IMR-90 (cell line): ENCODE measurements at regions not wholly inside any gene's neighbourhood (a gene's known extent, or its start where the extent isn't known, plus 50 kb on each side); places are given as distances from the start of the nearest gene placed in this dataset.

Experiments used
- ATAC-seq: fragments of 200-7000 bp; cut with Tn5 transposase; 2 replicates; pipeline ENCODE4 v1.9.1; 2020; ENCODE audit warnings: low read depth, mild to moderate bottlenecking, moderate library complexity
- BruUV-seq: library from RNA; stranded (reverse); fragments of 400-500 nt; replicated peaks from 2 replicates; lab custom pipeline; 2021; lab: Mats Ljungman, UMichigan
- CTCF ChIA-PET: fragments of 300-600 bp; formaldehyde crosslinking; extraction: SDS; loops from one replicate; lab custom pipeline; 2021; ENCODE audit warnings: antibody characterized with exemption; lab: Yijun Ruan, JAX
- POLR2A ChIA-PET: fragments of 300-600 bp; sonication (Branson Sonifier 250); formaldehyde crosslinking; loops from one replicate; lab custom pipeline; 2022; ENCODE audit warnings: antibody characterized with exemption; ENCODE audit not compliant: unreplicated experiment; lab: Charles Lee
- DNase-seq: peaks from one replicate; pipeline ENCODE4 v3.0.0; 2013
- H2AFZ ChIP-seq: replicated peaks from 2 replicates; pipeline ENCODE3; 2013; ENCODE audit warnings: low read length, mild to moderate bottlenecking; ENCODE audit not compliant: poor library complexity
- H2AK5ac ChIP-seq: 2 replicates; pipeline ENCODE4 v1.6.1; 2013; ENCODE audit warnings: low read depth, low read length, inconsistent platforms
- H2AK9ac ChIP-seq: replicated peaks from 2 replicates; pipeline ENCODE3; 2013; ENCODE audit warnings: mild to moderate bottlenecking, low read depth, low read length, moderate library complexity; ENCODE audit not compliant: poor library complexity
- H2BK120ac ChIP-seq: 2 replicates; pipeline ENCODE4 v1.6.1; 2013; ENCODE audit warnings: low read depth, low read length, inconsistent platforms
- H2BK15ac ChIP-seq: 3 replicates; pipeline ENCODE4 v1.6.1; 2013; ENCODE audit warnings: low read depth, low read length, inconsistent platforms
- H2BK20ac ChIP-seq: 2 replicates; pipeline ENCODE4 v1.6.1; 2013; ENCODE audit warnings: low read depth, mild to moderate bottlenecking, inconsistent platforms, low read length, moderate library complexity
- H2BK5ac ChIP-seq: 2 replicates; pipeline ENCODE4 v1.6.1; 2013; ENCODE audit warnings: mild to moderate bottlenecking, low read depth, low read length, inconsistent platforms; ENCODE audit not compliant: poor library complexity, severe bottlenecking
- H3K14ac ChIP-seq: replicated peaks from 2 replicates; pipeline ENCODE4 v1.6.1; 2013; ENCODE audit warnings: low read depth, low read length, inconsistent platforms
- H3K18ac ChIP-seq: 2 replicates; pipeline ENCODE4 v1.6.1; 2013; ENCODE audit warnings: low read depth, low read length, control low read depth
- H3K23ac ChIP-seq: 2 replicates; pipeline ENCODE4 v1.6.1; 2013; ENCODE audit warnings: low read depth, low read length, inconsistent platforms
- H3K27ac ChIP-seq: 2 replicates; pipeline ENCODE4 v1.5.1; 2013; ENCODE audit warnings: mild to moderate bottlenecking, control low read depth, low read length; ENCODE audit not compliant: insufficient read depth
- H3K27me3 ChIP-seq: 2 replicates; pipeline ENCODE4 v1.6.1; 2013; ENCODE audit warnings: low read length; ENCODE audit not compliant: control insufficient read depth, insufficient read depth
- H3K36me3 ChIP-seq: 2 replicates; pipeline ENCODE4 v1.6.1; 2013; ENCODE audit warnings: low read length, mixed read lengths; ENCODE audit not compliant: control insufficient read depth, insufficient read depth
- H3K4ac ChIP-seq: 2 replicates; pipeline ENCODE4 v1.6.1; 2013; ENCODE audit warnings: low read depth, low read length, inconsistent platforms
- H3K4me1 ChIP-seq: 2 replicates; pipeline ENCODE4 v1.6.1; 2013; ENCODE audit warnings: low read length, mixed read lengths; ENCODE audit not compliant: control insufficient read depth, insufficient read depth
- H3K4me2 ChIP-seq: 2 replicates; pipeline ENCODE4 v1.6.1; 2013; ENCODE audit warnings: low read depth, mild to moderate bottlenecking, control low read depth, low read length, moderate library complexity
- H3K4me3 ChIP-seq: 2 replicates; pipeline ENCODE4 v1.5.1; 2013; ENCODE audit warnings: low read depth, mild to moderate bottlenecking, control low read depth, low read length, moderate library complexity; ENCODE audit not compliant: insufficient read depth
- H3K56ac ChIP-seq: 2 replicates; pipeline ENCODE4 v1.6.1; 2013; ENCODE audit warnings: low read length, inconsistent platforms; ENCODE audit not compliant: insufficient read depth; ENCODE audit errors: extremely low read depth
- H3K79me1 ChIP-seq, 2 experiments: 2 replicates each; pipeline ENCODE4 v1.6.1; 2013; ENCODE audit warnings: low read length in 2 of 2, inconsistent platforms in 1 of 2, low read depth in 1 of 2
- H3K9ac ChIP-seq: 2 replicates; pipeline ENCODE4 v1.6.1; 2013; ENCODE audit warnings: low read depth, low read length, control low read depth
- H3K9me1 ChIP-seq: 2 replicates; pipeline ENCODE4 v1.6.1; 2013; ENCODE audit warnings: low read length, inconsistent platforms; ENCODE audit not compliant: insufficient read depth
- H3K9me3 ChIP-seq: 2 replicates; pipeline ENCODE4 v1.6.1; 2013; ENCODE audit warnings: low read length; ENCODE audit not compliant: control insufficient read depth, insufficient read depth
- H4K20me1 ChIP-seq: 2 replicates; pipeline ENCODE4 v1.6.1; 2013; ENCODE audit warnings: low read length, inconsistent platforms; ENCODE audit not compliant: insufficient read depth
- H4K5ac ChIP-seq: 2 replicates; pipeline ENCODE4 v1.6.1; 2013; ENCODE audit warnings: mild to moderate bottlenecking, low read depth, low read length, control low read depth
- H4K8ac ChIP-seq, 2 experiments: 2 replicates each; pipeline ENCODE4 v1.6.1; 2013; ENCODE audit warnings: low read depth in 2 of 2, low read length in 2 of 2, control low read depth in 1 of 2, inconsistent platforms in 1 of 2
- H4K91ac ChIP-seq: 2 replicates; pipeline ENCODE4 v1.6.1; 2013; ENCODE audit warnings: low read depth, low read length, inconsistent platforms; ENCODE audit not compliant: insufficient read depth
- MXI1 ChIP-seq: IDR thresholded peaks from 2 replicates; pipeline ENCODE4 v1.6.1; 2012; ENCODE audit warnings: low read depth, mild to moderate bottlenecking, low read length, moderate library complexity, borderline replicate concordance
- SMC3 ChIP-seq: fragments of 150-350 bp; IDR thresholded peaks from 2 replicates; pipeline ENCODE4 v1.6.1; 2016; ENCODE audit warnings: low read depth, mild to moderate bottlenecking, antibody characterized with exemption, low read length, moderate library complexity
- WGBS, 2 experiments: methylation state at CpG; one replicate each; pipeline versions ENCODE4 v1.1.5 to v1.1.7; 2013; ENCODE audit warnings: missing lambda C conversion rate in 2 of 2; ENCODE audit not compliant: insufficient read length in 1 of 2; ENCODE audit errors: extremely low coverage in 2 of 2; 5-methylcytosine and 5-hydroxymethylcytosine counted together
- dilution Hi-C: fragments of 300-500 bp; cut with HindIII; formaldehyde crosslinking; loops from one replicate; pipeline ENCODE4 v1.14.3; 2018; ENCODE audit warnings: low sequenced_read_pairs; ENCODE audit not compliant: unreplicated experiment
- in situ Hi-C: fragments of 300-500 bp; cut with MboI; formaldehyde crosslinking; loops from 3 replicates; pipeline ENCODE4 v1.14.3; 2019; ENCODE audit warnings: low sequenced_read_pairs, inconsistent platforms, mixed read lengths
- intact Hi-C: fragments of 100-400 bp; cut with micrococcal nuclease; formaldehyde crosslinking; loops from 2 replicates; pipeline ENCODE4 v1.10.0; 2022

- intact Hi-C loops: no loop called here
Measured at GRCh38 chr9:99660191-99660636, 161.5 kb upstream of the NR4A3 start.

More at GRCh38 chr9:99660191-99660636, 161.5 kb upstream of the NR4A3 start:
- ATAC-seq: no peak
- Histone ChIP-seq H3K14ac (no peak overlapping the region), H2AK9ac (no peak overlapping the region), H4K91ac (no peak overlapping the region), H3K9me3 (no peaks in the 10 kb centered on the region), H3K9me1 (no peaks in the 10 kb centered on the region), H4K5ac (no peak overlapping the region), H3K4me2 (no peak overlapping the region), H3K27ac (no peak overlapping the region), H2AK5ac (no peak overlapping the region), H4K20me1 (no peaks in the 10 kb centered on the region), H3K18ac (no peak overlapping the region), H3K4me3 (no peak overlapping the region), H2BK120ac (no peak overlapping the region), H3K36me3 (no peaks in the 10 kb centered on the region), H3K79me1 (no peaks in the 10 kb centered on the region), H3K56ac (no peak overlapping the region), H2AFZ (no peak overlapping the region), H3K23ac (no peak overlapping the region), H3K9ac (no peak overlapping the region), H2BK20ac (no peak overlapping the region), H2BK15ac (no peak overlapping the region), H3K27me3 (peaks cover 6% of the 10 kb centered on the region), H3K4me1 (no peaks in the 10 kb centered on the region), H3K4ac (no peak overlapping the region), H4K8ac (no peak overlapping the region), H2BK5ac (no peak overlapping the region)
- WGBS, 2 experiments: no CpG with 5 or more reads among the region's 4 CpGs
- POLR2A ChIA-PET: no interaction called here
- DNase-seq: no peak
- no TSS peak for BruUV-seq
- TF ChIP-seq SMC3: no peak
- no peak for TF ChIP-seq MXI1
- in situ Hi-C loops: no loop called here
- CTCF ChIA-PET: no interaction called here
- dilution Hi-C loops: no loop called here
